NCI-H1092 treated with DMSO at 0.1 percent for 48 hours (cell line): ENCODE measurements at regions not wholly inside any gene's neighbourhood (a gene's known extent, or its start where the extent isn't known, plus 50 kb on each side); places are given as distances from the start of the nearest gene placed in this dataset.

Experiments used
- DNase-seq: peaks from one replicate; lab custom pipeline; 2025; lab: John Stamatoyannopoulos, UW

GRCh38 chr6:145022199-145022796 lies 713.0 kb downstream of the EPM2A start:
- no peak for DNase-seq

- no peak for DNase-seq
Observed at GRCh38 chr6:145023116-145023726, 712.1 kb downstream of the EPM2A start.

GRCh38 chr6:145025488-145025887 lies 709.8 kb downstream of the EPM2A start:
- peak; percentile 78 for DNase-seq

- no peak for DNase-seq
Observed at GRCh38 chr6:145026267-145026679, 709.0 kb downstream of the EPM2A start.

GRCh38 chr6:145028144-145028818 lies 707.0 kb downstream of the EPM2A start:
- DNase-seq = peak; percentile 3

- DNase-seq = no peak
Observed at GRCh38 chr6:145031001-145031400, 704.3 kb downstream of the EPM2A start.

- DNase-seq = no peak
Observed at GRCh38 chr6:145031962-145032361, 703.4 kb downstream of the EPM2A start.

GRCh38 chr6:145032562-145033145 lies 702.7 kb downstream of the EPM2A start:
- no peak for DNase-seq

- no peak for DNase-seq
Observed at GRCh38 chr6:145034664-145035063, 700.7 kb downstream of the EPM2A start.

- DNase-seq = no peak
Observed at GRCh38 chr6:145036236-145036635, 699.1 kb downstream of the EPM2A start.

GRCh38 chr6:145036848-145037567 lies 698.3 kb downstream of the EPM2A start:
- DNase-seq = no peak

GRCh38 chr6:145042559-145042958 lies 692.8 kb downstream of the EPM2A start:
- DNase-seq = no peak

GRCh38 chr6:145043926-145044500 lies 691.3 kb downstream of the EPM2A start:
- no peak for DNase-seq

- DNase-seq = peak; percentile 15
Observed at GRCh38 chr6:145044641-145045246, 690.6 kb downstream of the EPM2A start.

- DNase-seq = peak; percentile 7
Observed at GRCh38 chr6:145045582-145045981, 689.7 kb downstream of the EPM2A start.

GRCh38 chr6:145047891-145048290 lies 687.4 kb downstream of the EPM2A start:
- no peak for DNase-seq

GRCh38 chr6:145051661-145052060 lies 683.7 kb downstream of the EPM2A start:
- no peak for DNase-seq

- no peak for DNase-seq
Observed at GRCh38 chr6:145055567-145055966, 679.8 kb downstream of the EPM2A start.

- no peak for DNase-seq
Observed at GRCh38 chr6:145060714-145061113, 674.6 kb downstream of the EPM2A start.

GRCh38 chr6:145063091-145063490 lies 672.2 kb downstream of the EPM2A start:
- DNase-seq = no peak

GRCh38 chr6:145067430-145067829 lies 667.9 kb downstream of the EPM2A start:
- no peak for DNase-seq

- DNase-seq = no peak
Observed at GRCh38 chr6:145068577-145068976, 666.7 kb downstream of the EPM2A start.
